NCI-H1436 treated with DMSO at 0.1 percent for 48 hours (cell line): ENCODE measurements at regions not wholly inside any gene's neighbourhood (a gene's known extent, or its start where the extent isn't known, plus 50 kb on each side); places are given as distances from the start of the nearest gene placed in this dataset.
"Not testable (repeated sequence)": the region's sequence is repeated elsewhere in the genome, so short reads cannot be mapped to it uniquely, and the experiment has no call there.

Experiments used
- DNase-seq: peaks from one replicate; lab custom pipeline; 2025; lab: John Stamatoyannopoulos, UW

DNA sequence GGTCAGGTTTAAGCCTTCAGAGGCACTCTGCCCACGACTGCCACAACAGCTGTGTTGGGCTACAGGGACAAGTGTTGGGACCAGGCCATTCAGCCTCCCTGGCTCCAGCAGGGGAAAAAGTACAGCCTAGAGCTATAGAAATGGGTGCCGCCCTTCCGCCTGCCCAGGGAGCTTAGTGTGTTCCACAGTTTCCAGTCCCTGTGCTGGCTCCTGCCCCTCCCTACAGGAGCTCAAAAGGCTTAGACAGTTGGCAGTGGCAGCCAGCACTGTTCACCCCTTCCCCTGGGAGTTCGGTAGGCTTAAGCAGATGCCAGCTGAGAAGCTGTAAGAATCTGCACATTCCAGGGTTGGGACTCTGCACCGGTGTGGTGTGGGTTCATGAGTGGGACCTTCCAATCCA is 408.2 kb upstream of the INTU start:
- DNase-seq: no peak

DNA sequence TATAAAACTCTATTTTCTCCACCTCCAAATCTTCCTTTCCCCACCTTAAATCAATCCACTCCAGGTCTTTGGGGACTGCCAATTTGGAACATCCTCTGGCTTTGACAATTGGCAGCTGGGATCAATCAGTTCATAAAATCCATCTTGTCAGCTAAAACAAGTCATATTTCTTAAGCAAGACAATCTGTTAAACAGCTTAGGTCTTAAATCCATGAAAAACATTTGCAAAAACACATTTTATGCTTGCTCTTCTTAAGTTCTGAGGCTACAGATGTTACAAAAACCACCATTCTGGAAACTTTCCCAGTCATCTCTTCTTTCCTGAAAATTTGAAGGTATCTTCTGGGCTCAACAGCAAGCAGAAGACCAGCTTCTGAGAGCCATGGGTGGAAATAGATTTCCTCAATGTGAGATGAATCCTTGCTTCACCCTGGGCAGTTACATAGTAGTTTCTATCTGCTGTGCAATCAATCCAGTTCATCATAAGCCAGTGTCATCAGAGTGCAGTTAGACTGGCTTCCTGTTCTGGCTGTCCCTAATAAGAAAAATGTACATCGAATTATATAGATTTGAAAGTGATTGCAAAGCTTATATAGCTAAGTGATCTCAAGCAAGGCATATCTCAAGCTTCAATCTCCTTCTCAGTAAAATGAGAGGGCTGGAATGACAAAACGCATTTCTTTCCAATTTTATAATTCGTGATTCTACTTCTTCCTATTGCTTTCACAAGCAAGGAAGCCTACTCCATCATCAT is 402.7 kb upstream of the INTU start:
- no peak for DNase-seq

DNA sequence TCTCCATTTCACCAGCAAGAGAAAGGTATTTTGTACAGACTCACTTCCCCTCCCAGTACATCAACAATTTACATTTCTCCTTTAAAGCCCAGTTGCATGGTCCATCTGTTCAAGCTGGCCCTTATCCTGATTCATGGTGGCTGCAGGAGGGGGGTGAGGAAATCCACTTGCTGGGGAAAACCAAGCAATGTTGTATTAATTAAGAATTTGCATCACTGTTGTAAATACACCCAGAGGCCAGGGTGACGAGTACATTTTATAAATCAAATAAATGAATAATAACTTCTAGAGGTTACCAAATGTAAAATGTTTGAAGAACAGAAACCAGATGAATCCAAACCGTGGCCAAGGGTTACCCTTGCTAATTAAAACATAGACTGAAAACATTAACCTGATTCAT is 395.9 kb upstream of the INTU start:
- no peak for DNase-seq

DNA sequence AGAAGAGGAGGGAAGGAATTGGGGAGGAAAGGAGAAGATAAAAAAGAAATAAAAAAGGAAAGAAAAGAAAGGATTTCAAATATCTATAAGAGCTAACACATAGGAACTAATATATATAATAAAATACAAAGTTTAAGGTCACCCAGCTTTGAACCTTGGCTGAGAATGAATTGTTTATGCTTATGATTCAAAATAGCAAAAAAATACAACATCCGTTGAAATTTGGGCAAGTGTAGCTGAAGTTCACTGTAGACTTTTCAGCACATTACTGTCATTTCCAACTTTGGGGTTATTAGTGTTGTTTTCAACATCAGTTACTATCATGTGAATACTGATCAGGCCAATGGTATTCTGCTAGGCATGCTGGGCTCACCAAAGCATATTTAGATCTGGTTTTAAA is 395.2 kb upstream of the INTU start:
- DNase-seq: no peak

DNA sequence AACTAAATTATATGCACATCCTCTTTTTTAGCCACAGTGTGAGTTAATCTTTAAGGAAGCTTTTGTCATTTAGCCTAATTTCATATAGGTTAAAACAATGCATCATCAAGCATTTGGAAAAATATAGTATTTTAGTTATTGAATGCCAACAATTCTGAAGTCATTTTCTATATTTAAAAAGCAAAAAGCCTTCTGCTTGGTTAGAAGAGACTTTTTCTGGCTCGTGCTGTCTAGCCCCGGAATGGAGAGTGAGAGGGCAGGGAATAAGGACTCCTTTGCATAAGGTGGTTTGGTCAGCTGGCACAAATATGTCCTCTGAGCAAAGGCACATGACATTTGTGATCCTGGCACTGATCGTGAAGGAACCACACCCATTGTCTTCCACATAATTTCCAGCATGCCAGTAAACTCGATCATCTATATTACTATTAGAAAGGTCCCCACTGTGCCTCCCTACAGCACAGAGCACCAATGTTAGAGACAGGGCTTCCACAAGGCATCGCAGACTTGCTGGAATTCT is 393.7 kb upstream of the INTU start:
- DNase-seq: no peak

DNA sequence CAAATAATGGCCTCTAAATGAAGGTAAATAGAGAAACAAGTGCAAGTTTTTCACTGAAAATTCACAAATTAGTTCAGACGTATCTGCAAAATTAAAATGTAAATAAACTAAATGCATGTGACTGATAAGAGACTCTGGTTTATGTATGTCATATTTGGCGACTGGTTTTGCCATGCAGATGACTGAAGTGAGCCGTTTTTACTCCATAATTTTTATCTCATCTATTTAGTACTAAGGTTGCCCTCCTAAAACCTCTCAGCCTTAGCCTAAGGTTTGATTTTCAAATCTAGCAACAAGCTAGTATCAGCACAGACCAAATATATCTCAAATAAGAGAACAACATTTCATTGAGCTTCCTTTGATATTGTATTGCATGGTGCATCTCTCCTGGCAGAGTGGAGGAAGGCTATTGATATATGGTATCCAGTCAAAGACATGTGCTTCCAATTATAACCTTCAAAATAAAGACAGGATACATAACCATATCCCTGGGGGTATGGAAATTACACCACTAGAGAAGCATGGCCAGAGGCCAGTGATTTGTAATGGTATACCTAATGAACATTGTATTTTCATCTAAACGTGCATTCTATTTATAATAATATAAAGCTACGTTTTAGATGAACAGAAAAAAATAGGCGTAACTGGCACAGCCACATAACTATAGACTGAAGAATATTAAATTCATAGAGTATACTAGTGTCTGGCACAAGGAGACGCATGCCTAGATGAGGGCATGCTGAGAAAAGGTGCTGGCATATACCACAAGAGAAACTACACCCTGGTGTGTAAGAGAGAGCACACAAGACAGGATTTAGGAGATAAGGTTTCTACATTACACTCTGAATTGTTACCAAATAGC is 392.6 kb upstream of the INTU start:
- DNase-seq: no peak

DNA sequence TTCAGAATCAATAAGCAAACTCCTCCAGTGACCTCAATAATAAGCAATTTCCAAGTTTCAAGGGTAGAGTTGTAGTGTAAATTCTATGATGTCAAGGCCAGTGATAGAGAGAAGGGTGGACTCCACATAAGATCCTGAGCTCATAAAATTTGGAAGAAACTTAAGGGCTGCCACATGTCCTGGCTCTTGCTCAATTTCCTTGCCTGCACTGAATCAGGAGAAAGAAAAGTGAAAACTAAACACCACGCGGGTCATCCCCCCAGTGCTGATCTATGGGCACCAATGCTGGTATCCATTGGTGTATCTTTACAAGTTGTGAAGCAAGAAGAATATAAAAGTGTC is 392.0 kb upstream of the INTU start:
- DNase-seq: no peak

DNA sequence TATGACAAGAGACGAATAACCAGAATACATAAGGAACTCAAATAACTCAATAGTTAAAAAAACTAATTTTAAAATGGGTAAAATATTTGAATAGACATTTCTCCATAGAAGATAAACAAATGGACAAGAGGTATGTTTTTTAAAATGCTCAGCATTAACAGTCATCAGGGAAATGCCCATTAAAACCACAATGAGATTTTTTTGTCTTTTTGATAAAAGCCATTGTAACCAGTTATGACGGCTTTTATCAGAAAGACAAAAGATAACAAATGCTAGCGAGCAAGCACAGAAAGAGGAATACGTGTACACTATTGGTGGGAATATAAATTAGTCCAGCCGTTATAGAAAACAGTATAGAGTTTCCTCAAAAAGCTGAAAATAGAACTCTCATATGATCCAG is 388.2 kb upstream of the INTU start:
- DNase-seq: no peak

DNA sequence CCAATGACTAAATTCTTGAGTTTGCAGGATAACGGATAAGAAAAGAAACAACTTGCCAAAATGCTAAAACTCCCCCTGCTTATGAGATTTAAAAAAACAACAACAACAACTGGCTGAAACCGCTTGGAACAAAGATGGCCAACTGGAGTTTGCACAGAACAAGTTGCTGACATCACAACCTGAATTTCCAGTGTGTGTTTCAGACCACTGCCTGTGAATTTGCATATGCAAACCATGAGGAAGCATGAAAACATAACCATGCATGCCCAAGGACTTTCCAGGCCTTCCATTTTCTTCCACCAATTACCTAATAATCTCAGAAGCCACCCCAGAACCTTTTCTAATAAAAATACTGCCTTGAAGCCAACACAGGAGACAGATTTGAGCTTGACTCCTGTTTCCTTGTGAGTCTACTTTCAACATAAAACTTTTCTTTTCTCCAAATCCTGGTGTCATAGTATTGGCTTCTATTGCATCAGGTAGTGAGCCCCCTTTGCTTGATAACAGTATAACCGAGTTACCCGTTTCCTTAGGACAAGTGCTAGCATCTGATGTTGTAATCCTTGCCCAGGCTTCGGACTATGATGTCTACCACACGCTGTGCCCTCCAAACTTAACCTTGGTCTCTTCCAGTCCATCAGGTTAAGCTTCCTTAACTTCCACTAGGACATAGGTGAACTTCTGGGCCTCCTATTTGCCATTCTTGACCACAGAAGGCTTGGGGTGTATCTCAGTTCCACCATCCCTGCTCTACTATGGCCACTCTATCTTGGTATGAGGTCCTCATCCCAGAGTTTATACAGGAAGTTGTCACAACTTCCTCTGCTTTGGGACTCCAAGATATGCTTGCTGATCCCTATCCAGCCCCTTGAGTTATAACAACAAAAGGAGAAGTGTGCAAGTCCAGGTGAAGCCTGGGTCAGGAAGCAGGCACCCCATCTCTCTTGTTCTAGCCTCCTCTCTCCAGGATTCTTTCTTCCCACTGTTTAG is 385.5 kb upstream of the INTU start:
- DNase-seq: no peak

DNA sequence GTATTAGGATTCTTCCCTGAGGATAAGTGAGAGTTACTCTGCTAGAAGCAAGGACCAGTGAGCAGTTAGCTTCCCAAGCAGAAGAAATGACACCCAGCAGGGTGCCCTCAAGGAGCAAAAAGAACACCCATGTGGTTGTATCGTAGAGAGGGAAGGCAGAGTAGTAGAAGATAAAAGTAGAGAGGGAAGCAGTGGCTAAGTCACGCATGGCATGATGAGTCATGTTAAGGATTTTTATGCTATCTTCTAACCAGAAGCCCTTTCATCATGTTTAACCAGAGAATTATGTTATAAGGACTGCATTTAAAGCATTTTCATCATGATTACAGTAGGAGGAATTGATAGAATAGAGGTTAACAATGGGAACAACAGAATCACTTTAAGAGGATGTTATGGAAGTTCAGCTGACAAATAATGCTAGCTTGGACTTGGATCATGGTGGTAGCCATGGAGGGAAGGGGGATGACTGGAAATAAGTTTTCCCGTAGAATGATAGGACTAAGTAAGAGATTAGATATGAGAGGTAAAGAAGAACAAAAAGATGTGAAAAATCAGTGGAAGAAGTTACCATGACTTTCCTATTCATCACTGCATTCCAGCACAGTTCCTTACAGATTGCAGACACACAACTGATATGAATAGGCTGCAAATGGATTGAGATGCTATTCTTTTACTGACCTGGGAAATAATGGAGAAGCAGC is 383.5 kb upstream of the INTU start:
- no peak for DNase-seq

DNA sequence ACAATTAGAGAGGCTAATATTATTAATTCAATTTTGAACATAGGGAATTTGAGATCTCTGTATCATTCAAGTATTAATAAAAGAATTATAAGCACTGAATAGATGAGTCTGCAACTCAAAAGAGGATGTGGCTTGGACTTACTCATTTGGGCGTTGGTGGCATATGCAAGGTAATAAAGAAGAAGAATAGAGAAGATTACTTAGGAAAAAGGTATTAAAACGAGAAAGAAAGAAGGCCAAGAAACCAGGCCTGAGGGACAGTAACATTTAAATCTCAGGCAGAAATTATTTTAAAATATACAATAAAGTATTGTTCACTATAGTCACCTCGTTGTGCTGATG is 383.0 kb upstream of the INTU start:
- DNase-seq: no peak

DNA sequence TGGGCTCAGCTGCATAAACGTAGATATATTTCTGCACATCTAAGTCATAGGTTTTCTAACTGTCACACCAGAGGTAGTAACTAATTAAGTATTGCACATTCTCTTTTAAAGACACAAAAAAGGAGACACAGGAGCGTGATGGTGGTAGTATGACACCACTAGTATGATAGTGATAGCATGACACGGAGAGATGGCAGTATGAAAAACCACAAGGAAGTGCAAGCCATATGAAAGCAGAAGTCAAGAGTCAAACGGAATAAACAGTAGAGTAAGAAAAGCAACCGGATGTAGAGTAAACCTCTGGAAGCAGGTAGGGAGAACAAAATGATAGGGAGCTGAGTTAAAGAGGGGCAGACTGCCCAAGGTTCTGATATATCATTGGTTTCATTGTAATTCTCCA is 382.2 kb upstream of the INTU start:
- no peak for DNase-seq

DNA sequence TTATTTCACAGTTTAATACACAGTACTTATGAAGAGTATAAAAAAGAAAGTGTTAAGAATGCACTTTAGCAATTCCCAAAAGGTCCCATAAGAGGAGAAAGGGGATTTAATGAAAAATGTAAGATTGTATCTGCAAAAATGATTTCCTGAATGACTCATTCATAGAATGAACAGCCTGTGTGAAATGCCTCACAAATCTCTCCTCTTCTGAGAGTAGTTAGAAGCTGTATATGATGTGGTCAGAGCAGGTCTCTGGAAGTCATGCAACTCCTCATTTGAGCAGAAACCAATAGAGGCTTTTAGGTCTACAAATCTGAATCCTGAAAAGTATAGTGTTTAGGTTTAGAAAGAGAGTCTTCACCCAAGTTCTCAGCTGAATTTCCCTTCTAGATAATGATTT is 381.3 kb upstream of the INTU start:
- DNase-seq: no peak

DNA sequence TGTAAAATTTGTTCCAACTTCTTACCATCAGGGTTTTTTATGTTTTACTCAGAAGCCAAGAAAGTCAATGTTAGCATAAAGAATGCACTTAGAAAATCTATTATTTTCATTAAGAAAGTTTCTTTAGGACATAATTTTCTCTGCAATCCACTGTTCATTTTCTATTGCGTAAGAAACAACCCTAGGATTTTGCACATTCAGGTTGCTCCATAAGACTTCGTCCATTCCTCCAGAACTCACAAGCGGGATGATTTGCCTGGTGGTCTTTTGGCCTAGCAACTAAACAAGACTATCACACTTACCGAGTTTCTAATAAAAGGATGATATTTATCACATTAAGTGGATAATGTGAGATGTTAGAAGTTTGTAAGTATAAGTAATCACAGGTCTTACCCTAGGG is 376.3 kb upstream of the INTU start:
- DNase-seq: no peak

DNA sequence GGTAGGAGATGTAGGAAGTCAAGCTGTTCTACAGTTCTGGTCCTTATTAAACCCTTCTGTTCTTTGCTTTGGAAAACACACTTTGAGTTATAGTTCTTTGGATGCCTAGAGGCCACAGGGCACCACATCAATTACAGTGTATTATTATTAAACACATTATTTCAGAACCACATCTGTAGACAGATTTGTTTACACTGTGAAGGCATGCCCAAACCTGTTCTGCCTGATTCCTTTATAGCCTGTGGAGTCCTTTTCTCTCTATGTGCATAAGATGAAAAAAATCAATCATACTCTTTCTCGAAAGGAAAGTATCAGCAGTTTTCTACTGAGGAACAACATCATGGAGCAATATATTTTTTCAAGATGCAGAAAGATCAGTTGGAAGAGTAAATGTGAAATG is 371.3 kb upstream of the INTU start:
- DNase-seq: no peak

DNA sequence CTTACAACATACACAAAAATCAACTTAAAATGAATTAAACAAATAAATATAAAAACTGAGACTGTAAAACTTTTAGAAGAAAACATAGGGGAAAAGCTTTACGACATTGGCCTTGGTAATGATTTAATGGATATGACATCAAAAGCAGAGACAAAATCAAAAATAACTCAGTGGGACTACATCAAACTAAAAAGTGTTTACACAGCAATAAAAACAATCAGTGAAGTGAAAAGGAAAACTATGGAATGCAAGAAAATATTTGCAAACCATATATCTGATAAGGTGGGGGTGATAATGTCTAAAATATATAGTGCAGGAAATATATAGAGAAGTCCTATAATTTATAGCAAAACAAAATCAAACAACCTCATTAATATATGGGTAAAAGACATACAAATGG is 364.4 kb upstream of the INTU start:
- no peak for DNase-seq

DNA sequence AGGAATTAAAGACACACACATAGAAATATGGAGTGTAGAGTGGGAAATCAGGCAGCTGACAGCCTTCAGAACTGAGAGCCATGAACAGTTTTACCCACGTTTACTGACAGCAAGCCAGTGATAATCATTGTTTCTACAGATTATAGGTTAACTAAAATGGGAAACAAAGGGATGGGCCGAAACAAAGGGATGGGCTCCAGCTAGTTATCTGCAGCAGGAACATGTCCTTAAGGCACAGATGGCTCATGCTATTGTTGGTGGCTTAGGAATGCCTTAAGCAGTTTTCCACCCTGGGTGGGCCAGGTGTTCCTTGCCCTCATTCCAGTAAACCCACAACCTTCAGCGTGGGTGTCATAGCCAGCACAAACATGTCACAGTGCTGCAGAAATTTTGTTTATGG is 355.7 kb upstream of the INTU start:
- DNase-seq: not testable (repeated sequence)

DNA sequence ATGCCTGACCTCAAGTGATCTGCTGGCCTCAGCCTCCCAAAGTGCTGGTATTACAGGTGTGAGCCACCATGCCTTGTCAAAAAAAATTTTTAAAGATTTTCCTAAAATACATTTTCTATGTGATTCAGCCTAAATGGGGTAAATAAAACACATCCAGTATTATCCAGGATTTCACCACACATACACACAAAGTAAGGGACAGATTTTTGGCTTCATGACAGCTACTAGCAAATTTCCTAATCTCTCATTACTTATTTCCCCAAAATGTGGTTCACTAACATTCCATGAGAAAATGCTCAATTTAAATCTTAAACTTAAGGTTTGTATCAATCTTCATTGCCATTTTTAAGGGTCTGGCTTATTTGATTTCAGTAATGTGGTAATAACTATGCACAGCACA is 348.5 kb upstream of the INTU start:
- no peak for DNase-seq

DNA sequence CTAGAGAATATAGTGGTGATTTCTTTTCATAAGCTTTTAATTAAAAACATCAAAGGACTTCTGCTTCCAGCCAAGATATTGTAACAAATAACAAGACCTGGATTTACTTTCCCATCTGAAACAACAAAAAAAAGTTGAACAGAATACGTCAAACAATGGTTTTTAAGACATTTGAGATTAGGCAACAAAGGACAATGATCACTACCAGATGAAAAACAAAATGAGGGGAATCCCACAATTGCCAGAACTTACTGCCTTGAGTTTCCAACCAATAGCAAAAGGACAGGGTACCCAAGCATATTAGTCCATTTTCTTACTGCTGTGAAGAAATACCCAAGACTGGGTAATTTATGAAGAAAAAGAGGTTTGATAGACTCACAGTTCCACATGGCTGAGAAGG is 341.4 kb upstream of the INTU start:
- DNase-seq: no peak

DNA sequence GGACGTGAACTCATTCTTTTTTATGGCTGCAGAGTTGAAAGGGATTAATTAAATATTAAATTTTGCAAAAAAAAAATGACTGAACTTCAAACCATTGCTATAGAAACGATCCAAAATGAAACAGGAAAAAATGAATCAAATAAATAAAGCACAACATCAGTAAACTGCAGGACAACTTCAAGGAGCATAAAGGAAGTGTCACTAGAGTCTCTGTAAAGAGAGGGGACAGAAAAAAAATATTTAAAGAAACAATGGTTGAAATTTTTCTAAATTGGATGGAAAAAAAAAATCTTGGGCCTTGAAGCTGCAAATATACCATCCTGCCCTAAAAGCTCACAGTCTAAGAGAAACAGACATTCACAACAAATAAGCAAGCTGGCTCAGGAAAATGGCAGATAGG is 339.3 kb upstream of the INTU start:
- no peak for DNase-seq

DNA sequence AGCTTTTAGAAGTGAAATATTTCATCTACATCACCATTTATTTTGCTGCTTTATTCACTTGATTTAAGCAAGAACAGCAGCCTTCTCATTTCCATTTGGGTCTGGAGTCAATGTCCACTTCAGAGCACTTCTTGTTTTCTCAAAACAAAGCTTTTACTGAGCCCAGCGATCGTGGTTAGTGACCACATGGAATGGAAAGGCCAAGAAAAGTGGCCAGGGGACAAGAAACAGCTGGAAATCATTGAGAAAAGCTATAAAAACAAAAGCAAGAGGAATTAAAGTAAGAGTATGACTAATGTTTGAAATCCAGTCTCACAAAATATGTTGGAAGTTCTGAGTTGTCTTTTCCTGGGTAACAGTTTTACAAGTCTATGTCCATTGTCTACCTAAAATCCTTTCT is 328.4 kb upstream of the INTU start:
- no peak for DNase-seq

DNA sequence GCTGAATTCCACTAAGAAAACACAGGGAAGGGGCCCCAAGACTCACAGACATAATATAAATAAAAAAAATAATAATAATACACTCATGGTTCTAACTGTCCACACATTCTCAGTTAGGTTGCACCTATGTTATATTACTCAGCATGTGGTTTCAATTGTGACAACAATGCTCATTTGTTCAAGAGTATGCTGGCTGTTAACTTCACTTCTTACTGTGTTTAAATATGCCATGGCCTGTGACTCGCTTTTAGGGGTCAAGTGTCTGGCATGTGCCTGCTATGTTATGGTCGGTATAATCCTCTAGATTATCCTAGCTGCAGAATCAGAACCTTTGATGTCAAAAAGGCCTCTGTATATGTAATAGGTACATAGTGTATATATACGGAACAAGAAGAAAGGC is 324.8 kb upstream of the INTU start:
- DNase-seq: no peak
